HUES64 (cell line): ENCODE measurements at regions not wholly inside any gene's neighbourhood (a gene's known extent, or its start where the extent isn't known, plus 50 kb on each side); places are given as distances from the start of the nearest gene placed in this dataset.
A peak's percentile ranks its signal among the peaks of the same experiment; 100 is the strongest.

Experiments used
- H3K27ac ChIP-seq: 2 replicates; pipeline ENCODE4 v1.7.0; 2013; ENCODE audit warnings: low read depth, low read length, inconsistent platforms
- H3K27me3 ChIP-seq: 2 replicates; pipeline ENCODE4 v1.6.1; 2013; ENCODE audit warnings: mild to moderate bottlenecking, low read length; ENCODE audit not compliant: insufficient read depth
- H3K36me3 ChIP-seq: 2 replicates; pipeline ENCODE4 v1.6.1; 2013; ENCODE audit warnings: mild to moderate bottlenecking, low read length; ENCODE audit not compliant: insufficient read depth
- H3K4me1 ChIP-seq: 2 replicates; pipeline ENCODE4 v1.6.1; 2013; ENCODE audit warnings: mild to moderate bottlenecking, low read length, moderate library complexity; ENCODE audit not compliant: insufficient read depth
- H3K4me3 ChIP-seq: 2 replicates; pipeline ENCODE4 v1.5.1; 2013; ENCODE audit warnings: mild to moderate bottlenecking, low read length, moderate library complexity
- H3K9ac ChIP-seq: 2 replicates; pipeline ENCODE4 v1.6.1; 2013; ENCODE audit warnings: mild to moderate bottlenecking, low read depth, low read length
- H3K9me3 ChIP-seq: 2 replicates; pipeline ENCODE4 v1.6.1; 2013; ENCODE audit warnings: low read depth, low read length; ENCODE audit not compliant: insufficient read depth
- WGBS: fragments of 150-250, 120-280 bp; methylation state at CpG from one replicate; pipeline ENCODE4 v1.1.7; 2013; ENCODE audit warnings: missing lambda C conversion rate; 5-methylcytosine and 5-hydroxymethylcytosine counted together

GRCh38 chr4:123817025-123817688 is 420.6 kb downstream of the SPRY1 start:
- H3K27ac ChIP-seq, result no peak overlapping the region
- H3K4me1 ChIP-seq, result peaks cover 6% of the 10 kb centered on the region; the same call in 1 of the 2 replicates
- no peak overlapping the region for H3K9ac ChIP-seq
- no peaks in the 10 kb centered on the region for H3K9me3 ChIP-seq
- H3K36me3 ChIP-seq, result no peaks in the 10 kb centered on the region
- 96% methylated on average over 6 of the region's 7 CpGs for WGBS
- H3K4me3 ChIP-seq, result no peak overlapping the region
- H3K27me3 ChIP-seq, result no peaks in the 10 kb centered on the region

GRCh38 chr4:123819362-123820035 is 422.9 kb downstream of the SPRY1 start:
- no peak overlapping the region for H3K9ac ChIP-seq
- peaks cover 6% of the 10 kb centered on the region; the same call in 1 of the 2 replicates for H3K4me1 ChIP-seq
- H3K27ac ChIP-seq, result no peak overlapping the region
- H3K27me3 ChIP-seq, result no peaks in the 10 kb centered on the region
- no peaks in the 10 kb centered on the region for H3K9me3 ChIP-seq
- H3K36me3 ChIP-seq, result no peaks in the 10 kb centered on the region
- H3K4me3 ChIP-seq, result no peak overlapping the region

- no peak overlapping the region for H3K4me3 ChIP-seq
- peaks cover 6% of the 10 kb centered on the region; the same call in 1 of the 2 replicates for H3K4me1 ChIP-seq
- H3K36me3 ChIP-seq, result no peaks in the 10 kb centered on the region
- no peaks in the 10 kb centered on the region for H3K9me3 ChIP-seq
- peak overlapping the region; percentile 46; the same call in 1 of the 2 replicates for H3K27ac ChIP-seq
- H3K27me3 ChIP-seq, result no peaks in the 10 kb centered on the region
- H3K9ac ChIP-seq, result no peak overlapping the region
Observed at GRCh38 chr4:123821861-123822260, 425.3 kb downstream of the SPRY1 start.

- 94% methylated on average over 2 of the region's 2 CpGs for WGBS
- Histone ChIP-seq H3K9me3 (no peaks in the 10 kb centered on the region), H3K4me1 (peaks cover 6% of the 10 kb centered on the region; the same call in 1 of the 2 replicates)
Observed at GRCh38 chr4:123822353-123822752, 425.8 kb downstream of the SPRY1 start.

GRCh38 chr4:123823244-123823643 is 426.6 kb downstream of the SPRY1 start:
- no peak overlapping the region for H3K9ac ChIP-seq
- no peak overlapping the region for H3K4me3 ChIP-seq
- H3K4me1 ChIP-seq, result peaks cover 6% of the 10 kb centered on the region; the same call in 1 of the 2 replicates
- no peak overlapping the region for H3K27ac ChIP-seq
- 93% methylated on average over 3 of the region's 4 CpGs for WGBS
- no peaks in the 10 kb centered on the region for H3K36me3 ChIP-seq
- no peaks in the 10 kb centered on the region for H3K9me3 ChIP-seq
- no peaks in the 10 kb centered on the region for H3K27me3 ChIP-seq

More at GRCh38 chr4:123822353-123822752, 425.8 kb downstream of the SPRY1 start:
- no peak overlapping the region for H3K9ac ChIP-seq
- H3K27ac ChIP-seq, result peak overlapping the region; percentile 46; the same call in 1 of the 2 replicates
- no peak overlapping the region for H3K4me3 ChIP-seq
- no peaks in the 10 kb centered on the region for H3K27me3 ChIP-seq
- H3K36me3 ChIP-seq, result no peaks in the 10 kb centered on the region

- no peak overlapping the region for H3K27ac ChIP-seq
- WGBS, result no CpG with 5 or more reads among the region's 1 CpG
- H3K9ac ChIP-seq, result no peak overlapping the region
- no peaks in the 10 kb centered on the region for H3K9me3 ChIP-seq
- peaks cover 6% of the 10 kb centered on the region; the same call in 1 of the 2 replicates for H3K4me1 ChIP-seq
- H3K36me3 ChIP-seq, result no peaks in the 10 kb centered on the region
- no peak overlapping the region for H3K4me3 ChIP-seq
- no peaks in the 10 kb centered on the region for H3K27me3 ChIP-seq
Observed at GRCh38 chr4:123824524-123824923, 427.9 kb downstream of the SPRY1 start.

- no peaks in the 10 kb centered on the region for H3K27me3 ChIP-seq
- H3K9ac ChIP-seq, result no peak overlapping the region
- no peaks in the 10 kb centered on the region for H3K9me3 ChIP-seq
- H3K4me1 ChIP-seq, result peaks cover 6% of the 10 kb centered on the region; the same call in 1 of the 2 replicates
- H3K27ac ChIP-seq, result no peak overlapping the region
- H3K36me3 ChIP-seq, result no peaks in the 10 kb centered on the region
- H3K4me3 ChIP-seq, result no peak overlapping the region
- 92% methylated on average over 1 of the region's 1 CpG for WGBS
Observed at GRCh38 chr4:123825596-123826291, 429.1 kb downstream of the SPRY1 start.

GRCh38 chr4:123826896-123827295 is 430.3 kb downstream of the SPRY1 start:
- Histone ChIP-seq H3K4me3 (no peak overlapping the region), H3K9ac (no peak overlapping the region), H3K27me3 (no peaks in the 10 kb centered on the region), H3K9me3 (no peaks in the 10 kb centered on the region), H3K27ac (no peak overlapping the region), H3K4me1 (peaks cover 2% of the 10 kb centered on the region; the same call in 1 of the 2 replicates), H3K36me3 (no peaks in the 10 kb centered on the region)
- 94% methylated on average over 2 of the region's 2 CpGs for WGBS

- no peak overlapping the region for H3K4me3 ChIP-seq
- peaks cover 1% of the 10 kb centered on the region; the same call in 1 of the 2 replicates for H3K4me1 ChIP-seq
- no peak overlapping the region for H3K9ac ChIP-seq
- no peak overlapping the region for H3K27ac ChIP-seq
- H3K36me3 ChIP-seq, result no peaks in the 10 kb centered on the region
- H3K27me3 ChIP-seq, result no peaks in the 10 kb centered on the region
- no peaks in the 10 kb centered on the region for H3K9me3 ChIP-seq
- 89% methylated on average over 1 of the region's 2 CpGs for WGBS
Observed at GRCh38 chr4:123827511-123827910, 430.9 kb downstream of the SPRY1 start.

- WGBS, result 88% methylated on average over 5 of the region's 6 CpGs
Observed at GRCh38 chr4:123830930-123831329, 434.3 kb downstream of the SPRY1 start.

More at GRCh38 chr4:123830930-123831329, 434.3 kb downstream of the SPRY1 start:
- Histone ChIP-seq H3K27me3 (no peaks in the 10 kb centered on the region), H3K27ac (no peak overlapping the region), H3K4me1 (peaks cover 3% of the 10 kb centered on the region; the same call in 1 of the 2 replicates), H3K9me3 (no peaks in the 10 kb centered on the region), H3K4me3 (no peak overlapping the region), H3K36me3 (no peaks in the 10 kb centered on the region), H3K9ac (no peak overlapping the region)
